Left ventricle myocardium inferior (tissue), 1 donor: ENCODE measurements at regions not wholly inside any gene's neighbourhood (a gene's known extent, or its start where the extent isn't known, plus 50 kb on each side); places are given as distances from the start of the nearest gene placed in this dataset.
A peak's percentile ranks its signal among the peaks of the same experiment; 100 is the strongest.

Source experiments
- DNase-seq: peaks from one replicate; pipeline ENCODE4 v3.0.0-alpha.2; 2020
- H3K27ac ChIP-seq: fragments of 200-600 bp; replicated peaks from 2 replicates; pipeline ENCODE4 v1.8.0; 2021
- H3K27me3 ChIP-seq: fragments of 200-600 bp; 2 replicates; pipeline ENCODE4 v1.8.0; 2021; ENCODE audit warnings: low read depth
- H3K36me3 ChIP-seq: fragments of 200-600 bp; 2 replicates; pipeline ENCODE4 v1.8.0; 2021
- H3K4me1 ChIP-seq: fragments of 200-600 bp; 2 replicates; pipeline ENCODE4 v1.8.0; 2021
- H3K4me3 ChIP-seq: fragments of 200-600 bp; 2 replicates; pipeline ENCODE4 v1.8.0; 2021; ENCODE audit warnings: mild to moderate bottlenecking, moderate library complexity
- H3K9me3 ChIP-seq: fragments of 200-600 bp; replicated peaks from 2 replicates; pipeline ENCODE4 v1.8.0; 2021
- CTCF ChIP-seq: fragments of 200-600 bp; IDR thresholded peaks from 2 replicates; pipeline ENCODE4 v1.8.0; 2021; ENCODE audit warnings: antibody characterized with exemption, mild to moderate bottlenecking, borderline replicate concordance
- intact Hi-C: fragments of 100-400 bp; cut with micrococcal nuclease; formaldehyde crosslinking; loops from one replicate; pipeline ENCODE4 v1.11.0; 2022
- donor health status: DM: no; HTN: yes; CAD: no; lungs with severe emphysema.

GRCh38 chrX:17206584-17206983 is 168.4 kb upstream of the NHS start:
- Histone ChIP-seq H3K4me1 (no peaks in the 10 kb centered on the region), H3K27ac (no peak overlapping the region), H3K9me3 (no peaks in the 10 kb centered on the region), H3K4me3 (no peak overlapping the region), H3K36me3 (no peaks in the 10 kb centered on the region), H3K27me3 (no peaks in the 10 kb centered on the region)
- no peak for DNase-seq
- intact Hi-C loops: no loop called here
- TF ChIP-seq CTCF: no peak

- Histone ChIP-seq H3K4me3 (no peak overlapping the region), H3K27me3 (no peaks in the 10 kb centered on the region), H3K27ac (no peak overlapping the region), H3K4me1 (no peaks in the 10 kb centered on the region), H3K36me3 (no peaks in the 10 kb centered on the region), H3K9me3 (no peaks in the 10 kb centered on the region)
- no peak for DNase-seq
- no peak for TF ChIP-seq CTCF
- intact Hi-C loops: no loop called here
Observed at GRCh38 chrX:17214962-17215361, 160.0 kb upstream of the NHS start.

GRCh38 chrX:17226736-17227135 is 148.3 kb upstream of the NHS start:
- Histone ChIP-seq H3K4me3 (no peak overlapping the region), H3K27me3 (no peaks in the 10 kb centered on the region), H3K36me3 (no peaks in the 10 kb centered on the region), H3K9me3 (no peaks in the 10 kb centered on the region), H3K27ac (no peak overlapping the region), H3K4me1 (no peaks in the 10 kb centered on the region)
- TF ChIP-seq CTCF: no peak
- no peak for DNase-seq
- intact Hi-C loops: no loop called here

DNA sequence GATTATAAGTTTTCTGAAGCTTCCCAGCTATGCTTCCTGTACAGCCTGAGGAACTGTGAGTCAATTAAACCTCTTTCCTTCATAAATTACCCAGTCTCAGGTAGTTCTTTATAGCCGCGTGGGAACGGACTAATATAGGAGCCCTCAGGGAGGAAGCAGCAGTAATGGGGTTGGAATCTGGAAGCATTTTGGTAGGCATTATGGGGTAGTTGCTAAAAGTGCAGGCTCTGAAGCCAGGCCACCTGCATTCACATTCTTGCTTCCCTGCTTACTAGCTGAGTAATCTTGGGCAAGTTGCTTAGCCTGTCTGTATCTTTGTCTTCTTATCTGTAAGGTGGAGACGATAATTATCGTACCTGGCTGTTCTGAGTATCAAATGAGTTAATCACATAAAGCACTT is 137.9 kb upstream of the NHS start:
- Histone ChIP-seq H3K4me1 (no peaks in the 10 kb centered on the region), H3K4me3 (no peak overlapping the region), H3K36me3 (no peaks in the 10 kb centered on the region), H3K27me3 (no peaks in the 10 kb centered on the region), H3K9me3 (no peaks in the 10 kb centered on the region), H3K27ac (no peak overlapping the region)
- DNase-seq: no peak
- no peak for TF ChIP-seq CTCF
- intact Hi-C loops: loop anchor here (5.0 kb wide), 1 partner anchor 370 kb away; no protein-coding TSS in a partner anchor

- Histone ChIP-seq H3K27me3 (no peaks in the 10 kb centered on the region), H3K4me3 (no peak overlapping the region), H3K36me3 (no peaks in the 10 kb centered on the region), H3K9me3 (no peaks in the 10 kb centered on the region), H3K27ac (no peak overlapping the region), H3K4me1 (no peaks in the 10 kb centered on the region)
- DNase-seq: no peak
- intact Hi-C loops: loop anchor here (5.0 kb wide), 1 partner anchor 450 kb away; no protein-coding TSS in a partner anchor
- peak; percentile 75 for TF ChIP-seq CTCF
Observed at GRCh38 chrX:17242470-17242869, 132.5 kb upstream of the NHS start.

- Histone ChIP-seq H3K4me3 (no peak overlapping the region), H3K27ac (no peak overlapping the region), H3K27me3 (no peaks in the 10 kb centered on the region), H3K36me3 (no peaks in the 10 kb centered on the region), H3K4me1 (no peaks in the 10 kb centered on the region), H3K9me3 (no peaks in the 10 kb centered on the region)
- intact Hi-C loops: no loop called here
- no peak for TF ChIP-seq CTCF
- no peak for DNase-seq
Observed at GRCh38 chrX:17247144-17247543, 127.9 kb upstream of the NHS start.
